ENCODE measurements at regions not wholly inside any gene's neighbourhood (a gene's known extent, or its start where the extent isn't known, plus 50 kb on each side); places are given as distances from the start of the nearest gene placed in this dataset.
A peak's percentile ranks its signal among the peaks of the same experiment; 100 is the strongest.

- no peak for TF ChIP-seq CTCF (IDR thresholded peaks at IDR 0.05)
- ATAC-seq (ENCODE audit: low read depth) (no peak), DNase-seq (no peak)
- POLR2A ChIA-PET, result no interaction called here
- CTCF ChIA-PET, result no interaction called here
- intact Hi-C loops (cut with micrococcal nuclease), result no loop called here
- Mint-ChIP-seq H3K4me3 (no peak overlapping the region), H3K4me1 (peaks cover 73% of the 10 kb centered on the region), H3K27me3 (no peaks in the 10 kb centered on the region), H3K36me3 (ENCODE audit: low read depth) (no peaks in the 10 kb centered on the region), H3K27ac (no peak overlapping the region), H3K9me3 (no peaks in the 10 kb centered on the region)
Measured at GRCh38 chr7:47719675-47720074, 137.8 kb upstream of the TNS3 start.

GRCh38 chr7:47715631-47716068, 133.7 kb upstream of the TNS3 start:
- Mint-ChIP-seq H3K36me3 (ENCODE audit: low read depth) (no peaks in the 10 kb centered on the region), H3K4me3 (peak overlapping the region; percentile 1), H3K27me3 (no peaks in the 10 kb centered on the region), H3K9me3 (no peaks in the 10 kb centered on the region), H3K4me1 (peaks cover 37% of the 10 kb centered on the region), H3K27ac (peak overlapping the region; percentile 47)
- no peak for DNase-seq
- ChIA-PET CTCF (interaction anchor here (0.9 kb wide), 1 partner anchor 450 kb away, joined by 3 read pairs; no protein-coding TSS in a partner anchor), POLR2A (interaction anchor here (1.3 kb wide), 1 partner anchor 9 kb away, joined by 4 read pairs; no protein-coding TSS in a partner anchor)
- intact Hi-C loops (cut with micrococcal nuclease), result loop anchor here (1.0 kb wide), 1 partner anchor 43 kb away; no protein-coding TSS in a partner anchor
- TF ChIP-seq CTCF (IDR thresholded peaks at IDR 0.05), result no peak
- ATAC-seq (ENCODE audit: low read depth), result no peak

GRCh38 chr7:47714669-47715607, 133.0 kb upstream of the TNS3 start:
- no peaks in the 10 kb centered on the region for H3K36me3 Mint-ChIP-seq (ENCODE audit: low read depth)
- no peak for TF ChIP-seq CTCF (IDR thresholded peaks at IDR 0.05)
- ATAC-seq (ENCODE audit: low read depth) (peak; percentile 81), DNase-seq (no peak)
- H3K4me1 Mint-ChIP-seq, result peaks cover 30% of the 10 kb centered on the region
- POLR2A ChIA-PET, result interaction anchor here (0.6 to 1.3 kb wide), 2 partner anchors 10 to 33 kb away, joined by 4 to 9 read pairs; no protein-coding TSS in a partner anchor
- CTCF ChIA-PET, result interaction anchor here (0.9 to 1.4 kb wide), 2 partner anchors 270 to 449 kb away, joined by 3 read pairs; no protein-coding TSS in a partner anchor
- H3K27me3 Mint-ChIP-seq, result no peaks in the 10 kb centered on the region
- H3K27ac Mint-ChIP-seq, result peak overlapping the region; percentile 66
- H3K4me3 Mint-ChIP-seq, result peak overlapping the region; percentile 1
- intact Hi-C loops (cut with micrococcal nuclease), result loop anchor here (1.0 kb wide), 1 partner anchor 43 kb away; no protein-coding TSS in a partner anchor
- H3K9me3 Mint-ChIP-seq, result no peaks in the 10 kb centered on the region

- no peaks in the 10 kb centered on the region for H3K36me3 Mint-ChIP-seq (ENCODE audit: low read depth)
- ATAC-seq (ENCODE audit: low read depth), result no peak
- no peaks in the 10 kb centered on the region for H3K9me3 Mint-ChIP-seq
- POLR2A ChIA-PET, result no interaction called here
- DNase-seq, result no peak
- H3K4me3 Mint-ChIP-seq, result no peak overlapping the region
- no peak overlapping the region for H3K27ac Mint-ChIP-seq
- CTCF ChIA-PET, result interaction anchor here (0.6 to 1.4 kb wide), 2 partner anchors 28 to 268 kb away, joined by 3 to 4 read pairs; no protein-coding TSS in a partner anchor
- intact Hi-C loops (cut with micrococcal nuclease), result no loop called here
- TF ChIP-seq CTCF (IDR thresholded peaks at IDR 0.05), result no peak
- H3K27me3 Mint-ChIP-seq, result no peaks in the 10 kb centered on the region
- H3K4me1 Mint-ChIP-seq, result peaks cover 30% of the 10 kb centered on the region
Measured at GRCh38 chr7:47713595-47713994, 131.7 kb upstream of the TNS3 start.

GRCh38 chr7:47712416-47712815, 130.5 kb upstream of the TNS3 start:
- no peak for DNase-seq
- ChIA-PET CTCF (no interaction called here), POLR2A (interaction anchor here (0.6 to 1.1 kb wide), 2 partner anchors 13 to 44 kb away, joined by 3 to 4 read pairs; no protein-coding TSS in a partner anchor)
- Mint-ChIP-seq H3K4me3 (no peak overlapping the region), H3K36me3 (ENCODE audit: low read depth) (no peaks in the 10 kb centered on the region), H3K27me3 (no peaks in the 10 kb centered on the region), H3K9me3 (no peaks in the 10 kb centered on the region), H3K4me1 (peaks cover 33% of the 10 kb centered on the region), H3K27ac (no peak overlapping the region)
- no peak for ATAC-seq (ENCODE audit: low read depth)
- TF ChIP-seq CTCF (IDR thresholded peaks at IDR 0.05), result no peak
- intact Hi-C loops (cut with micrococcal nuclease), result no loop called here
